ENCODE measurements at regions not wholly inside any gene's neighbourhood (a gene's known extent, or its start where the extent isn't known, plus 50 kb on each side); places are given as distances from the start of the nearest gene placed in this dataset.

DNA sequence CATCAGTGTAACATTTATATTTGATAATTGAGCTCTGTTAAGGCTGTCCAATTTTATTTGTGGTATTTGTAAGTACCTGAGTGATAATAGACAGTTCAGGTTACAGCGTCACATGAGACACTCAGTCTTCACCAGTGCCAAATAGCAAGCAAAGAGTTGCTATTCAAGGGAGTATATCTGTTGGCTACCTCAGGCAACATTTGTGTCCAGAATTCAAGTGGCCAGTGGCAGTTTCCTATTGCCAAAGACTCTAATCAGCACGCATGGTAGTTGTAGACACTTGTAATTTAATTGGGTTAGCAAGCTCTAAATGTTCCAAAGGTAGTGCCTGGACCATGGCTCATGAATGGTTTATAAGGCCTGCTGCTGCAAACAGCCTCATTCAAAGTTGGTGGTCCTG lies 1524.3 kb upstream of the B3GALT2 start:
- ChIA-PET CTCF (ENCODE audit: unreplicated experiment) (no interaction called here), POLR2A (no interaction called here)
- Histone ChIP-seq H3K4me1 (ENCODE audit: insufficient read depth, low read length, poor library complexity, severe bottlenecking) (no peaks in the 10 kb centered on the region), H3K9me3 (ENCODE audit: low read length) (no peaks in the 10 kb centered on the region), H3K4me2 (ENCODE audit: low read length) (no peak overlapping the region), H3K9me2 (ENCODE audit: insufficient read depth, low read length) (no peaks in the 10 kb centered on the region), H2AFZ (ENCODE audit: low read length) (no peak overlapping the region), H3K36me3 (ENCODE audit: insufficient read depth, low read length) (no peaks in the 10 kb centered on the region), H3K4me3 (ENCODE audit: low read depth, low read length, poor library complexity, severe bottlenecking) (no peak overlapping the region), H3K27ac (ENCODE audit: low read depth, low read length, poor library complexity, severe bottlenecking) (no peak overlapping the region), H3K79me2 (ENCODE audit: insufficient read depth, low read depth, low read length) (no peaks in the 10 kb centered on the region), H4K20me1 (ENCODE audit: insufficient read depth, low read length) (no peaks in the 10 kb centered on the region)
- no TSS peak for BruUV-seq (replicated peaks)
- intact Hi-C loops (cut with micrococcal nuclease; ENCODE audit: unreplicated experiment) = no loop called here
- TF ChIP-seq EZH2phosphoT487 (IDR thresholded peaks at IDR 0.05; ENCODE audit: borderline replicate concordance, low read depth, low read length) (no peak), CTCF (conservative IDR thresholded peaks at IDR 0.05; ENCODE audit: low read length) (no peak)
- DNase-seq (ENCODE audit: low spot score) = no peak

GRCh38 chr1:194709439-194709838 lies 1523.0 kb upstream of the B3GALT2 start:
- POLR2A ChIA-PET = interaction anchor here (0.6 kb wide), 1 partner anchor 16 kb away, joined by 3 read pairs; no protein-coding TSS in a partner anchor

GRCh38 chr1:194707074-194707473 lies 1520.7 kb upstream of the B3GALT2 start:
- Histone ChIP-seq H2AFZ (ENCODE audit: low read length) (no peak overlapping the region), H3K4me2 (ENCODE audit: low read length) (no peak overlapping the region), H3K36me3 (ENCODE audit: insufficient read depth, low read length) (no peaks in the 10 kb centered on the region), H3K9me3 (ENCODE audit: low read length) (no peaks in the 10 kb centered on the region), H4K20me1 (ENCODE audit: insufficient read depth, low read length) (no peaks in the 10 kb centered on the region), H3K4me3 (ENCODE audit: low read depth, low read length, poor library complexity, severe bottlenecking) (no peak overlapping the region), H3K9me2 (ENCODE audit: insufficient read depth, low read length) (no peaks in the 10 kb centered on the region), H3K79me2 (ENCODE audit: insufficient read depth, low read depth, low read length) (no peaks in the 10 kb centered on the region), H3K4me1 (ENCODE audit: insufficient read depth, low read length, poor library complexity, severe bottlenecking) (no peaks in the 10 kb centered on the region), H3K27ac (ENCODE audit: low read depth, low read length, poor library complexity, severe bottlenecking) (no peak overlapping the region)
- intact Hi-C loops (cut with micrococcal nuclease; ENCODE audit: unreplicated experiment) = no loop called here
- no TSS peak for BruUV-seq (replicated peaks)
- POLR2A ChIA-PET = interaction anchor here (0.6 kb wide), 1 partner anchor 485 kb away, joined by 4 read pairs; no protein-coding TSS in a partner anchor
- CTCF ChIA-PET (ENCODE audit: unreplicated experiment) = no interaction called here
- TF ChIP-seq EZH2phosphoT487 (IDR thresholded peaks at IDR 0.05; ENCODE audit: borderline replicate concordance, low read depth, low read length) (no peak), CTCF (conservative IDR thresholded peaks at IDR 0.05; ENCODE audit: low read length) (no peak)
- no peak for DNase-seq (ENCODE audit: low spot score)

More at GRCh38 chr1:194709439-194709838, 1523.0 kb upstream of the B3GALT2 start:
- TF ChIP-seq CTCF (conservative IDR thresholded peaks at IDR 0.05; ENCODE audit: low read length) (no peak), EZH2phosphoT487 (IDR thresholded peaks at IDR 0.05; ENCODE audit: borderline replicate concordance, low read depth, low read length) (no peak)
- no peak for DNase-seq (ENCODE audit: low spot score)
- H3K79me2 ChIP-seq (ENCODE audit: insufficient read depth, low read depth, low read length) = no peaks in the 10 kb centered on the region
- no peaks in the 10 kb centered on the region for H3K4me1 ChIP-seq (ENCODE audit: insufficient read depth, low read length, poor library complexity, severe bottlenecking)
- no peak overlapping the region for H2AFZ ChIP-seq (ENCODE audit: low read length)
- no peak overlapping the region for H3K27ac ChIP-seq (ENCODE audit: low read depth, low read length, poor library complexity, severe bottlenecking)
- no peaks in the 10 kb centered on the region for H3K9me2 ChIP-seq (ENCODE audit: insufficient read depth, low read length)
- no TSS peak for BruUV-seq (replicated peaks)
- no peaks in the 10 kb centered on the region for H3K9me3 ChIP-seq (ENCODE audit: low read length)
- no peaks in the 10 kb centered on the region for H3K36me3 ChIP-seq (ENCODE audit: insufficient read depth, low read length)
- no peak overlapping the region for H3K4me2 ChIP-seq (ENCODE audit: low read length)
- no peak overlapping the region for H3K4me3 ChIP-seq (ENCODE audit: low read depth, low read length, poor library complexity, severe bottlenecking)
- intact Hi-C loops (cut with micrococcal nuclease; ENCODE audit: unreplicated experiment) = no loop called here
- CTCF ChIA-PET (ENCODE audit: unreplicated experiment) = no interaction called here
- H4K20me1 ChIP-seq (ENCODE audit: insufficient read depth, low read length) = no peaks in the 10 kb centered on the region
